ENCODE measurements at regions not wholly inside any gene's neighbourhood (a gene's known extent, or its start where the extent isn't known, plus 50 kb on each side); places are given as distances from the start of the nearest gene placed in this dataset.

DNA sequence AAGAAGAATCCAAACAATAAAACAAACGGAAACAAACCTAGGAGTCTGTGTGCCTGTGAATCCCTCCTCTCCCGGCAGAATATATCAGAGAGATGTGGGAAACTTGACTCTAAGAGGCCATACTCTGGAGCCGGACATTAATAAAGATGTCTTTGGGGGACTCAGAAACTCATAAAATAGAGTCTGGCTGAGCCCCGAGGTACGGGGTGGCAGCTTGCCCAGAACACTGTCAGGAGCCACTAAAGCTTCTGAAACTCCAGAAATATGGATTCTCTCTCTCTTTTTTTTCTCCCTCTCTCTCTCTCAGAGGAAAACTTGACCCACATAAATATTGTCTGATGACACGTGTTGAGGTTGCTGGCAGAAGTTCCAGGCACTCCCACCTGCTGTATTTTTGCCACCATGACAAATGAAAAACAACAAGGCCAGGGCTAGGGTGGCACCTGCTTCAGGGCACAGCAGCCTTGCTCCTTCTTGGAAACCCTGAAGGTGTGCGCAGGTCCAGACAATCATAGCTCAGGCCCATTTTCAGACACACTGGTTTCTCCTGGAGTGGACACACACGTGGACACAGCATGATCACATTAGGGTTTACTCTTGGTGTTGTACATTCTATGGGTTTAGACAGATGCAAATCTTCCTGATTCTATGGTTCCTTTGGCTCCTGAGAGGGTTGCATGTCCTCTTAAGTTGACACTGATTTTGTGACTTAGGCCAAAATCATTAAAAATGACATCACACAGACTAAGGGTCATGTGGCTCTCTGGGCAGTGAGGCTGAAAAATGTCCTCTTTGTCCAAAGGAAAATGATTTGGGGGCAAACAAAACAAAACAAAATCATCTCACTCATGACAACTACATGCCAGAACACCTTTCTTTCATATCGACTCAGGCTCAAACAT, 282.6 kb upstream of the IRX3 start:
- TF ChIP-seq, protein P1, sequence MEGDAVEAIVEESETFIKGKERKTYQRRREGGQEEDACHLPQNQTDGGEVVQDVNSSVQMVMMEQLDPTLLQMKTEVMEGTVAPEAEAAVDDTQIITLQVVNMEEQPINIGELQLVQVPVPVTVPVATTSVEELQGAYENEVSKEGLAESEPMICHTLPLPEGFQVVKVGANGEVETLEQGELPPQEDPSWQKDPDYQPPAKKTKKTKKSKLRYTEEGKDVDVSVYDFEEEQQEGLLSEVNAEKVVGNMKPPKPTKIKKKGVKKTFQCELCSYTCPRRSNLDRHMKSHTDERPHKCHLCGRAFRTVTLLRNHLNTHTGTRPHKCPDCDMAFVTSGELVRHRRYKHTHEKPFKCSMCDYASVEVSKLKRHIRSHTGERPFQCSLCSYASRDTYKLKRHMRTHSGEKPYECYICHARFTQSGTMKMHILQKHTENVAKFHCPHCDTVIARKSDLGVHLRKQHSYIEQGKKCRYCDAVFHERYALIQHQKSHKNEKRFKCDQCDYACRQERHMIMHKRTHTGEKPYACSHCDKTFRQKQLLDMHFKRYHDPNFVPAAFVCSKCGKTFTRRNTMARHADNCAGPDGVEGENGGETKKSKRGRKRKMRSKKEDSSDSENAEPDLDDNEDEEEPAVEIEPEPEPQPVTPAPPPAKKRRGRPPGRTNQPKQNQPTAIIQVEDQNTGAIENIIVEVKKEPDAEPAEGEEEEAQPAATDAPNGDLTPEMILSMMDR (IDR thresholded peaks at IDR 0.05) = no peak
- no peak for TF ChIP-seq POLR2A (IDR thresholded peaks at IDR 0.05)
